B cell (primary cell): ENCODE measurements at regions not wholly inside any gene's neighbourhood (a gene's known extent, or its start where the extent isn't known, plus 50 kb on each side); places are given as distances from the start of the nearest gene placed in this dataset.

Experiments used
- ATAC-seq: fragments of 200-7000 bp; cut with Tn5 transposase; one replicate; pipeline ENCODE4 v1.10.0; 2021; ENCODE audit warnings: low read depth, mild to moderate bottlenecking, moderate number of reproducible peaks, moderate library complexity
- CTCF ChIA-PET: fragments of 350-600 bp; sonication (Branson Sonifier 250); formaldehyde crosslinking; loops from one replicate; lab custom pipeline; 2021; ENCODE audit warnings: antibody characterized with exemption, inconsistent platforms; lab: Charles Lee
- POLR2A ChIA-PET: fragments of 350-600 bp; sonication (Branson Sonifier 250); formaldehyde crosslinking; loops from one replicate; lab custom pipeline; 2021; ENCODE audit warnings: antibody characterized with exemption; lab: Charles Lee
- DNase-seq: peaks from one replicate; pipeline ENCODE4 v3.0.0; 2013
- H2AFZ ChIP-seq: 2 replicates; pipeline ENCODE4 v1.6.1; 2012; ENCODE audit warnings: mild to moderate bottlenecking, low read depth, low read length; ENCODE audit not compliant: insufficient read depth, poor library complexity, severe bottlenecking
- H3K27ac ChIP-seq, 2 donors: 1 replicate in 1 of 2; 2 replicates in 1 of 2; pipeline ENCODE4 v1.5.1; 2012 to 2013; ENCODE audit warnings: low read length in 2 of 2, mild to moderate bottlenecking in 2 of 2, moderate library complexity in 1 of 2
- H3K27me3 ChIP-seq, 4 experiments: fragments of 200-600 bp in 1 of 4; sonication (generic) in 1 of 4; replicated peaks in 1 of 4; 1 replicate in 2 of 4; 2 replicates in 2 of 4; pipeline versions ENCODE4 v1.6.1 to v1.7.0; 2013 to 2016; ENCODE audit warnings: low read length in 3 of 4, mild to moderate bottlenecking in 2 of 4, mixed read lengths in 1 of 4, moderate library complexity in 1 of 4; ENCODE audit not compliant: insufficient read depth in 4 of 4, control insufficient read depth in 3 of 4; ENCODE audit errors: control extremely low read depth in 1 of 4
- H3K36me3 ChIP-seq, 2 experiments: replicated peaks in 1 of 2; 1 replicate in 1 of 2; 2 replicates in 1 of 2; pipeline versions ENCODE4 v1.6.1 to v1.7.1; 2013; ENCODE audit warnings: low read length in 1 of 2; ENCODE audit not compliant: insufficient read depth in 2 of 2, control insufficient read depth in 1 of 2; ENCODE audit errors: control extremely low read depth in 1 of 2, extremely low read depth in 1 of 2
- H3K4me1 ChIP-seq, 2 donors: fragments of 200-600 bp in 1 of 2; sonication (generic) in 1 of 2; 1 replicate in 1 of 2; 2 replicates in 1 of 2; pipeline versions ENCODE4 v1.5.1 to v1.6.1; 2013 to 2017; ENCODE audit warnings: low read length in 2 of 2; ENCODE audit not compliant: control insufficient read depth in 2 of 2, insufficient read depth in 2 of 2
- H3K4me2 ChIP-seq: replicated peaks from 2 replicates; pipeline ENCODE3; 2012; ENCODE audit warnings: mild to moderate bottlenecking, low read depth, low read length; ENCODE audit not compliant: poor library complexity, severe bottlenecking
- H3K4me3 ChIP-seq, 5 experiments: fragments of 200-600 bp in 1 of 5; sonication (generic) in 1 of 5; 1 replicate in 3 of 5; 2 replicates in 2 of 5; pipeline versions ENCODE4 v1.5.1 to v1.7.0; 2011 to 2016; ENCODE audit warnings: low read length in 4 of 5, mild to moderate bottlenecking in 4 of 5, low read depth in 2 of 5, control low read depth in 1 of 5, moderate library complexity in 1 of 5; ENCODE audit not compliant: insufficient read depth in 1 of 5; ENCODE audit errors: control extremely low read depth in 1 of 5, extremely low read depth in 1 of 5
- H3K79me2 ChIP-seq: fragments of 200-600 bp; sonication (generic); one replicate; pipeline ENCODE4 v1.6.0; 2016; ENCODE audit warnings: low read length; ENCODE audit not compliant: control insufficient read depth, insufficient read depth
- H3K9ac ChIP-seq: fragments of 200-600 bp; sonication (generic); 2 replicates; pipeline ENCODE4 v1.6.1; 2017; ENCODE audit warnings: mild to moderate bottlenecking, low read length, moderate library complexity
- H3K9me3 ChIP-seq, 3 donors: one replicate each; pipeline versions ENCODE4 v1.6.1 to v1.7.1; 2013; ENCODE audit warnings: low read length in 2 of 3; ENCODE audit not compliant: control insufficient read depth in 2 of 3, insufficient read depth in 1 of 3; ENCODE audit errors: control extremely low read depth in 1 of 3
- H4K20me1 ChIP-seq: 2 replicates; pipeline ENCODE4 v1.6.0; 2012; ENCODE audit warnings: mild to moderate bottlenecking, low read length; ENCODE audit not compliant: insufficient read depth, control insufficient read depth, poor library complexity, severe bottlenecking
- H3K27ac Mint-ChIP-seq: one replicate; pipeline ENCODE4 v1.8.0; 2021; ENCODE audit warnings: mixed read lengths
- H3K27me3 Mint-ChIP-seq: one replicate; pipeline ENCODE4 v1.8.0; 2021; ENCODE audit warnings: mixed read lengths
- H3K4me1 Mint-ChIP-seq: one replicate; pipeline ENCODE4 v1.8.0; 2021; ENCODE audit warnings: mixed read lengths
- H3K4me3 Mint-ChIP-seq: one replicate; pipeline ENCODE4 v1.8.0; 2021; ENCODE audit warnings: mixed read lengths
- H3K9me3 Mint-ChIP-seq: one replicate; pipeline ENCODE4 v1.8.0; 2022; ENCODE audit warnings: mixed read lengths; ENCODE audit not compliant: insufficient read depth
- EZH2 ChIP-seq: IDR thresholded peaks from 2 replicates; pipeline ENCODE4 v1.6.1; 2012; ENCODE audit warnings: borderline replicate concordance, low read depth, mild to moderate bottlenecking, moderate library complexity, low read length; ENCODE audit not compliant: insufficient read depth, poor library complexity, severe bottlenecking
- WGBS: methylation state at CpG from one replicate; pipeline ENCODE4 v1.1.5; 2013; ENCODE audit warnings: missing lambda C conversion rate; ENCODE audit not compliant: insufficient coverage; 5-methylcytosine and 5-hydroxymethylcytosine counted together
- intact Hi-C: fragments of 100-400 bp; cut with micrococcal nuclease; formaldehyde crosslinking; loops from one replicate; pipeline ENCODE4 v1.10.0; 2022
- TF ChIP-seq, protein P1 (sequence below): fragments of 200-600 bp; IDR thresholded peaks from one replicate; pipeline ENCODE4 v1.8.0; 2022; ENCODE audit warnings: antibody characterized with exemption, mild to moderate bottlenecking

- Histone ChIP-seq H3K36me3 (no peaks in the 10 kb centered on the region), H3K4me2 (no peak overlapping the region), H3K4me1 (no peaks in the 10 kb centered on the region), H3K4me3 (no peak overlapping the region), H3K27ac (no peak overlapping the region), H4K20me1 (no peaks in the 10 kb centered on the region), H2AFZ (no peak overlapping the region), H3K9me3 (no peaks in the 10 kb centered on the region), H3K27me3 (peaks cover 0 to 3% (median 0%) of the 10 kb centered on the region in 4 experiments), H3K79me2 (no peaks in the 10 kb centered on the region), H3K9ac (no peak overlapping the region)
- WGBS = 29% methylated on average over 1 of the region's 3 CpGs
- POLR2A ChIA-PET = no interaction called here
- intact Hi-C loops = no loop called here
- H3K4me1 Mint-ChIP-seq = no peaks in the 10 kb centered on the region
- DNase-seq (no peak), ATAC-seq (no peak)
- H3K9me3 Mint-ChIP-seq = no peaks in the 10 kb centered on the region
- CTCF ChIA-PET = no interaction called here
- H3K4me3 Mint-ChIP-seq = no peak overlapping the region
- TF ChIP-seq EZH2 = no peak
- TF ChIP-seq, protein P1, sequence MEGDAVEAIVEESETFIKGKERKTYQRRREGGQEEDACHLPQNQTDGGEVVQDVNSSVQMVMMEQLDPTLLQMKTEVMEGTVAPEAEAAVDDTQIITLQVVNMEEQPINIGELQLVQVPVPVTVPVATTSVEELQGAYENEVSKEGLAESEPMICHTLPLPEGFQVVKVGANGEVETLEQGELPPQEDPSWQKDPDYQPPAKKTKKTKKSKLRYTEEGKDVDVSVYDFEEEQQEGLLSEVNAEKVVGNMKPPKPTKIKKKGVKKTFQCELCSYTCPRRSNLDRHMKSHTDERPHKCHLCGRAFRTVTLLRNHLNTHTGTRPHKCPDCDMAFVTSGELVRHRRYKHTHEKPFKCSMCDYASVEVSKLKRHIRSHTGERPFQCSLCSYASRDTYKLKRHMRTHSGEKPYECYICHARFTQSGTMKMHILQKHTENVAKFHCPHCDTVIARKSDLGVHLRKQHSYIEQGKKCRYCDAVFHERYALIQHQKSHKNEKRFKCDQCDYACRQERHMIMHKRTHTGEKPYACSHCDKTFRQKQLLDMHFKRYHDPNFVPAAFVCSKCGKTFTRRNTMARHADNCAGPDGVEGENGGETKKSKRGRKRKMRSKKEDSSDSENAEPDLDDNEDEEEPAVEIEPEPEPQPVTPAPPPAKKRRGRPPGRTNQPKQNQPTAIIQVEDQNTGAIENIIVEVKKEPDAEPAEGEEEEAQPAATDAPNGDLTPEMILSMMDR = no peak
- H3K27me3 Mint-ChIP-seq = peaks cover 32% of the 10 kb centered on the region
- no peak overlapping the region for H3K27ac Mint-ChIP-seq
Observed at GRCh38 chr1:209411491-209411929, 172.0 kb upstream of the CAMK1G start.

- H3K27ac ChIP-seq = no peak overlapping the region
- no peaks in the 10 kb centered on the region for H3K36me3 ChIP-seq
- no peaks in the 10 kb centered on the region for H3K4me1 ChIP-seq
- no peak for TF ChIP-seq EZH2
- TF ChIP-seq, protein P1 = no peak
- ATAC-seq (no peak), DNase-seq (no peak)
- Mint-ChIP-seq H3K27me3 (peaks cover 32% of the 10 kb centered on the region), H3K4me3 (no peak overlapping the region), H3K27ac (no peak overlapping the region), H3K9me3 (no peaks in the 10 kb centered on the region), H3K4me1 (no peaks in the 10 kb centered on the region)
- H4K20me1 ChIP-seq = no peaks in the 10 kb centered on the region
- ChIA-PET POLR2A (no interaction called here), CTCF (no interaction called here)
- peaks cover 0 to 3% (median 0%) of the 10 kb centered on the region in 4 experiments for H3K27me3 ChIP-seq
- no peak overlapping the region for H3K9ac ChIP-seq
- intact Hi-C loops = no loop called here
- no peaks in the 10 kb centered on the region for H3K9me3 ChIP-seq
- no peaks in the 10 kb centered on the region for H3K79me2 ChIP-seq
- no peak overlapping the region for H3K4me3 ChIP-seq
- H2AFZ ChIP-seq = no peak overlapping the region
- H3K4me2 ChIP-seq = no peak overlapping the region
Observed at GRCh38 chr1:209412036-209412435, 171.5 kb upstream of the CAMK1G start.
